OCI-LY7 (cell line): ENCODE measurements at regions not wholly inside any gene's neighbourhood (a gene's known extent, or its start where the extent isn't known, plus 50 kb on each side); places are given as distances from the start of the nearest gene placed in this dataset.

Experiments used
- BruUV-seq: library from RNA; stranded (reverse); fragments of 400-500 nt; replicated peaks from 2 replicates; lab custom pipeline; 2021; lab: Mats Ljungman, UMichigan
- CTCF ChIA-PET: fragments of 300-600 bp; sonication (Branson Sonifier 250); formaldehyde crosslinking; loops from one replicate; lab custom pipeline; 2022; ENCODE audit warnings: antibody characterized with exemption; ENCODE audit not compliant: unreplicated experiment; lab: Charles Lee
- POLR2A ChIA-PET: fragments of 300-600 bp; sonication (Branson Sonifier 250); formaldehyde crosslinking; loops from one replicate; lab custom pipeline; 2022; ENCODE audit warnings: antibody characterized with exemption; lab: Charles Lee
- DNase-seq: peaks from one replicate; pipeline ENCODE4 v3.0.0-alpha.2; 2015; ENCODE audit warnings: low spot score
- H2AFZ ChIP-seq: fragments of 200-600 bp; sonication (generic), shearing (Covaris generic); 2 replicates; pipeline ENCODE4 v1.6.1; 2014; ENCODE audit warnings: mild to moderate bottlenecking, antibody characterized with exemption, low read length, moderate library complexity
- H3K27ac ChIP-seq: fragments of 200-600 bp; sonication (generic); 2 replicates; pipeline ENCODE4 v1.5.1; 2014; ENCODE audit warnings: mixed run types, low read depth, mild to moderate bottlenecking, moderate library complexity, low read length, inconsistent platforms; ENCODE audit not compliant: poor library complexity, severe bottlenecking
- H3K36me3 ChIP-seq: fragments of 200-600 bp; sonication (generic); 2 replicates; pipeline ENCODE4 v1.6.1; 2014; ENCODE audit warnings: mild to moderate bottlenecking, antibody characterized with exemption, low read length, moderate library complexity, mixed read lengths; ENCODE audit not compliant: insufficient read depth
- H3K4me1 ChIP-seq: fragments of 200-600 bp; sonication (generic); 2 replicates; pipeline ENCODE4 v1.5.1; 2014; ENCODE audit warnings: mild to moderate bottlenecking, low read length; ENCODE audit not compliant: insufficient read depth, poor library complexity, severe bottlenecking
- H3K4me2 ChIP-seq: fragments of 200-600 bp; sonication (generic); 2 replicates; pipeline ENCODE4 v1.6.1; 2014; ENCODE audit warnings: mild to moderate bottlenecking, low read length
- H3K4me3 ChIP-seq: fragments of 200-600 bp; sonication (generic); 2 replicates; pipeline ENCODE4 v1.5.1; 2014; ENCODE audit warnings: mild to moderate bottlenecking, low read depth, low read length; ENCODE audit not compliant: poor library complexity, severe bottlenecking
- H3K79me2 ChIP-seq: fragments of 200-600 bp; sonication (generic); 2 replicates; pipeline ENCODE4 v1.6.1; 2016; ENCODE audit warnings: low read depth, mild to moderate bottlenecking, low read length, moderate library complexity, mixed read lengths; ENCODE audit not compliant: insufficient read depth
- H3K9me2 ChIP-seq: fragments of 200-600 bp; sonication (generic); 2 replicates; pipeline ENCODE4 v1.6.1; 2016; ENCODE audit warnings: mild to moderate bottlenecking, low read length, mixed read lengths; ENCODE audit not compliant: insufficient read depth
- H3K9me3 ChIP-seq: fragments of 200-600 bp; sonication (generic); 2 replicates; pipeline ENCODE4 v1.6.1; 2014; ENCODE audit warnings: mild to moderate bottlenecking, mixed run types, low read length, mixed read lengths
- H4K20me1 ChIP-seq: fragments of 200-600 bp; sonication (generic); 2 replicates; pipeline ENCODE4 v1.6.1; 2014; ENCODE audit warnings: mild to moderate bottlenecking, antibody characterized with exemption, low read length, moderate library complexity, mixed read lengths; ENCODE audit not compliant: insufficient read depth
- EZH2phosphoT487 ChIP-seq: fragments of 200-600 bp; sonication (generic); IDR thresholded peaks from 2 replicates; pipeline ENCODE4 v1.6.1; 2018; ENCODE audit warnings: low read depth, borderline replicate concordance, mild to moderate bottlenecking, mixed run types, antibody characterized with exemption, low read length, moderate library complexity, mixed read lengths
- intact Hi-C: fragments of 100-400 bp; cut with micrococcal nuclease; formaldehyde crosslinking; loops from one replicate; pipeline ENCODE4 v1.10.0; 2022; ENCODE audit not compliant: unreplicated experiment
- TF ChIP-seq, protein P1 (sequence below): fragments of 200-600 bp; sonication (generic); conservative IDR thresholded peaks from 2 replicates; pipeline ENCODE4 v1.5.1; 2014; ENCODE audit warnings: mild to moderate bottlenecking, antibody characterized with exemption, low read length, moderate library complexity, mixed read lengths

DNA sequence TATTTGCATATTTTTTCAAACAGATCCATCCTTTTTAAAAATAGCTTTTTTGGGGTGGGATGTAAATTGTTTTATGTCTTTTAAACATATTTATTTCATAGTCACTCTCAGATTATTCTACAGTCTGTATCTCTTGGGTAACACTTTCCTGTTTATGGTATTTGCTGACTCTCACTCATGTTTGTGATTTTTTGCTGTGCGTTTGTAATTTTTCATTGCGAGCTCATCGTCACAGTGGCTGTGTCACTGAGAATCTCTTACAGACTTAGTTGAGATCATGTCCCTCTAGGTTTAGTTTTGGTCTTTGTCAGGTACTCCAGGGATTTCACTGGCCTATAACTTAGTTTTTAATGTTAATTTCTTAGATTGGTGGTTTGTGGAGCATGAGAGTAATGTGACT lies 73.5 kb upstream of the HS6ST1 start:
- BruUV-seq, result no TSS peak
- POLR2A ChIA-PET, result interaction anchor here (0.8 kb wide), 1 partner anchor 9 kb away, joined by 5 read pairs; no protein-coding TSS in a partner anchor
- Histone ChIP-seq H3K4me3 (no peak overlapping the region), H3K9me3 (no peaks in the 10 kb centered on the region), H3K9me2 (no peaks in the 10 kb centered on the region), H4K20me1 (no peaks in the 10 kb centered on the region), H3K27ac (no peak overlapping the region), H2AFZ (no peak overlapping the region), H3K36me3 (no peaks in the 10 kb centered on the region), H3K79me2 (no peaks in the 10 kb centered on the region), H3K4me1 (no peaks in the 10 kb centered on the region), H3K4me2 (no peak overlapping the region)
- intact Hi-C loops, result no loop called here
- TF ChIP-seq EZH2phosphoT487, result no peak
- TF ChIP-seq, protein P1, sequence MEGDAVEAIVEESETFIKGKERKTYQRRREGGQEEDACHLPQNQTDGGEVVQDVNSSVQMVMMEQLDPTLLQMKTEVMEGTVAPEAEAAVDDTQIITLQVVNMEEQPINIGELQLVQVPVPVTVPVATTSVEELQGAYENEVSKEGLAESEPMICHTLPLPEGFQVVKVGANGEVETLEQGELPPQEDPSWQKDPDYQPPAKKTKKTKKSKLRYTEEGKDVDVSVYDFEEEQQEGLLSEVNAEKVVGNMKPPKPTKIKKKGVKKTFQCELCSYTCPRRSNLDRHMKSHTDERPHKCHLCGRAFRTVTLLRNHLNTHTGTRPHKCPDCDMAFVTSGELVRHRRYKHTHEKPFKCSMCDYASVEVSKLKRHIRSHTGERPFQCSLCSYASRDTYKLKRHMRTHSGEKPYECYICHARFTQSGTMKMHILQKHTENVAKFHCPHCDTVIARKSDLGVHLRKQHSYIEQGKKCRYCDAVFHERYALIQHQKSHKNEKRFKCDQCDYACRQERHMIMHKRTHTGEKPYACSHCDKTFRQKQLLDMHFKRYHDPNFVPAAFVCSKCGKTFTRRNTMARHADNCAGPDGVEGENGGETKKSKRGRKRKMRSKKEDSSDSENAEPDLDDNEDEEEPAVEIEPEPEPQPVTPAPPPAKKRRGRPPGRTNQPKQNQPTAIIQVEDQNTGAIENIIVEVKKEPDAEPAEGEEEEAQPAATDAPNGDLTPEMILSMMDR, result no peak
- CTCF ChIA-PET, result interaction anchor here (0.5 kb wide), 1 partner anchor 220 kb away, joined by 3 read pairs; no protein-coding TSS in a partner anchor
- no peak for DNase-seq

DNA sequence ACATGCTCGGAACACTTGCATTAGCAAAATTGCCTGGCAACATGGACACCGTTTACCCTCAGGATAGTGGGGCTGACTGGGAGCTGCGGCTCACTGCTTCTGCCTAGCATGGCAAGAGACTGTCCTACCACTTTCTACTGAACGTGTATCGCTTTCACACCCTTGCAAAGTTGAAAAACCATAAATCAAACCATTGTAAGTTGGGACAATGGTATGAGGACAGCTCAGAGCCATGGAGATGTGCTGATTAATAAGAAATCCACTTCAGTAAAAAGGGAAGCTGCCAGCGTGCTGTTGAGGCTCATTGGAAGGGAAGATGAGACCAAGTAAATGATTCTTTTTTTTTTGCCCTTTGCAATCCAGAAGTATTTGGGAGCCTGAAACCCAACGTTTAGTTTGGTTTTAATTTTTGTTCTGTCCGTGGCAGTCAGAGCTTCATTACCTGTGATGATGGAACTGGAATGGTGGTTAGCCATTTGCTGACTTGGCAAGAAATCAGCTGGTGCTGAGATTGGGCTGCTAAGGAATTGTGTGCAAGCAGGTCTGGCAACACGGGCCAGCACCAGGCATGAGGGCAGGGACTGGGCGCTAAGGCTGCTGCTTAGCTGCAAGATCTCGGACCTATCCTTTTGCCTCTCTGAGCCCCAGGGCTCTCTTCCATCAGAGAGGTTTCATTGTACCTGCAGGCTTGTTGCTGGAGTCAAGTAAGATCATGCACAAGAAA lies 75.5 kb upstream of the HS6ST1 start:
- intact Hi-C loops, result no loop called here
- Histone ChIP-seq H4K20me1 (no peaks in the 10 kb centered on the region), H2AFZ (no peak overlapping the region), H3K27ac (no peak overlapping the region), H3K9me2 (no peaks in the 10 kb centered on the region), H3K79me2 (no peaks in the 10 kb centered on the region), H3K4me1 (no peaks in the 10 kb centered on the region), H3K36me3 (no peaks in the 10 kb centered on the region), H3K4me2 (no peak overlapping the region), H3K9me3 (no peaks in the 10 kb centered on the region), H3K4me3 (no peak overlapping the region)
- CTCF ChIA-PET, result no interaction called here
- no peak for DNase-seq
- POLR2A ChIA-PET, result interaction anchor here (0.6 kb wide), 1 partner anchor 318 kb away, joined by 3 read pairs; no protein-coding TSS in a partner anchor
- TF ChIP-seq EZH2phosphoT487, result no peak
- TF ChIP-seq, protein P1, result no peak
- no TSS peak for BruUV-seq

DNA sequence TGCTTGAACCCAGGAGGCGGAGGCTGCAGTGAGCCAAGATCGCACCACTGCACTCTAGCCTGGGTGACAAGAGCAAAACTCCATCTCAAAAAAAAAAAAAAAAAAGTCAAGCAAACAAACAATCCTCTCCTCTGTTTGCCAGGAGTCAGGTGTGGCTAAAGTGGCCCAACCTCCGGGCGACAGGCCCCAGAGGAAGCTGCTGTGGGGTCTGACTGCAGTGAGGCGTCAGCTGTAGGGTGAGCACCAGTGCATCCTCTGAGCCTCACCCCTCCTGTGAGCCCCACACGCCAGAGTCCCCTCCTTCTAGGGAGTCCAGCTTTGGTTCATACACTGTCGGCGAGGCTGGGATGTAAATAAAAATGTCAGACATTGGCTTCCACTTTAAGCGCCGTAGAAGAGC lies 76.5 kb upstream of the HS6ST1 start:
- intact Hi-C loops, result no loop called here

More for the DNA sequence above, 76.5 kb upstream of the HS6ST1 start:
- Histone ChIP-seq H3K9me3 (no peaks in the 10 kb centered on the region), H3K4me3 (no peak overlapping the region), H3K4me1 (no peaks in the 10 kb centered on the region), H4K20me1 (no peaks in the 10 kb centered on the region), H3K27ac (no peak overlapping the region), H2AFZ (no peak overlapping the region), H3K36me3 (no peaks in the 10 kb centered on the region), H3K9me2 (no peaks in the 10 kb centered on the region), H3K79me2 (no peaks in the 10 kb centered on the region), H3K4me2 (no peak overlapping the region)
- ChIA-PET CTCF (no interaction called here), POLR2A (no interaction called here)
- no TSS peak for BruUV-seq
- no peak for DNase-seq
- TF ChIP-seq, protein P1, result no peak
- no peak for TF ChIP-seq EZH2phosphoT487
